CD14-positive monocyte (primary cell): ENCODE measurements at regions not wholly inside any gene's neighbourhood (a gene's known extent, or its start where the extent isn't known, plus 50 kb on each side); places are given as distances from the start of the nearest gene placed in this dataset.

Experiments used
- DNase-seq, 3 donors: peaks; one replicate each; pipeline ENCODE4 v3.0.0-alpha.2; 2011 to 2022
- H2AFZ ChIP-seq: 2 replicates; pipeline ENCODE4 v1.6.0; 2012; ENCODE audit warnings: mild to moderate bottlenecking, low read depth, low read length, inconsistent platforms; ENCODE audit not compliant: insufficient read depth, poor library complexity, severe bottlenecking
- H3K27ac ChIP-seq, 2 donors: 1 replicate in 1 of 2; 2 replicates in 1 of 2; pipeline ENCODE4 v1.5.1; 2012 to 2013; ENCODE audit warnings: low read length in 2 of 2, control low read depth in 1 of 2, inconsistent platforms in 1 of 2, low read depth in 1 of 2, mild to moderate bottlenecking in 1 of 2
- H3K27me3 ChIP-seq, 2 donors: one replicate each; pipeline versions ENCODE4 v1.6.0 to v1.6.1; 2011 to 2013; ENCODE audit warnings: low read length in 2 of 2; ENCODE audit not compliant: control insufficient read depth in 2 of 2, insufficient read depth in 2 of 2
- H3K36me3 ChIP-seq, 2 donors: replicated peaks in 1 of 2; 1 replicate in 1 of 2; 2 replicates in 1 of 2; pipeline versions ENCODE4 v1.5.1 to v1.6.1; 2012 to 2013; ENCODE audit warnings: low read length in 2 of 2, control low read depth in 1 of 2, inconsistent platforms in 1 of 2, mild to moderate bottlenecking in 1 of 2; ENCODE audit not compliant: insufficient read depth in 2 of 2, control insufficient read depth in 1 of 2
- H3K4me1 ChIP-seq, 2 donors: 1 replicate in 1 of 2; 2 replicates in 1 of 2; pipeline versions ENCODE4 v1.5.1 to v1.6.1; 2012 to 2013; ENCODE audit warnings: low read length in 2 of 2, control low read depth in 1 of 2, inconsistent platforms in 1 of 2, mild to moderate bottlenecking in 1 of 2, moderate library complexity in 1 of 2; ENCODE audit not compliant: insufficient read depth in 2 of 2, control insufficient read depth in 1 of 2
- H3K4me2 ChIP-seq: replicated peaks from 2 replicates; pipeline ENCODE3; 2012; ENCODE audit warnings: low read length, moderate library complexity, mild to moderate bottlenecking; ENCODE audit not compliant: poor library complexity, severe bottlenecking; ENCODE audit errors: extremely low read depth
- H3K4me3 ChIP-seq, 3 experiments: fragments of 200-600 bp in 1 of 3; sonication (generic) in 1 of 3; replicated peaks in 1 of 3; 1 replicate in 2 of 3; 2 replicates in 1 of 3; pipeline ENCODE4 v1.5.1; 2011 to 2013; ENCODE audit warnings: low read length in 3 of 3, mild to moderate bottlenecking in 3 of 3, control low read depth in 2 of 3, low read depth in 2 of 3, inconsistent platforms in 1 of 3, moderate library complexity in 1 of 3
- H3K79me2 ChIP-seq: 2 replicates; pipeline ENCODE4 v1.6.0; 2012; ENCODE audit warnings: mild to moderate bottlenecking, control low read depth, inconsistent platforms, low read length, moderate library complexity; ENCODE audit not compliant: insufficient read depth
- H3K9ac ChIP-seq: 2 replicates; pipeline ENCODE4 v1.6.0; 2017; ENCODE audit warnings: low read length, mild to moderate bottlenecking; ENCODE audit not compliant: insufficient read depth, poor library complexity, severe bottlenecking
- H3K9me3 ChIP-seq, 2 donors: replicated peaks in 1 of 2; 1 replicate in 1 of 2; 2 replicates in 1 of 2; pipeline versions ENCODE4 v1.5.1 to v1.6.1; 2012 to 2013; ENCODE audit warnings: low read length in 2 of 2, control low read depth in 1 of 2; ENCODE audit not compliant: control insufficient read depth in 1 of 2, insufficient read depth in 1 of 2
- H4K20me1 ChIP-seq: 2 replicates; pipeline ENCODE4 v1.6.0; 2012; ENCODE audit warnings: mild to moderate bottlenecking, low read length, control low read depth, moderate library complexity; ENCODE audit not compliant: insufficient read depth
- H3K27ac Mint-ChIP-seq, 7 donors: one replicate each; pipeline ENCODE4 v1.8.0; 2020; ENCODE audit warnings: mild to moderate bottlenecking in 7 of 7, mixed read lengths in 7 of 7, moderate library complexity in 6 of 7, inconsistent platforms in 2 of 7
- H3K27me3 Mint-ChIP-seq, 3 donors: one replicate each; pipeline ENCODE4 v1.8.0; 2021 to 2022; ENCODE audit warnings: low read depth in 3 of 3, mild to moderate bottlenecking in 3 of 3, mixed read lengths in 3 of 3, moderate library complexity in 3 of 3, inconsistent platforms in 1 of 3
- H3K36me3 Mint-ChIP-seq, 2 donors: one replicate each; pipeline ENCODE4 v1.8.0; 2020; ENCODE audit warnings: mixed read lengths in 2 of 2, inconsistent platforms in 1 of 2, mild to moderate bottlenecking in 1 of 2
- H3K4me1 Mint-ChIP-seq: one replicate; pipeline ENCODE4 v1.8.0; 2020; ENCODE audit warnings: mild to moderate bottlenecking, mixed read lengths
- H3K4me3 Mint-ChIP-seq, 2 donors: one replicate each; pipeline ENCODE4 v1.8.0; 2020; ENCODE audit warnings: mild to moderate bottlenecking in 2 of 2, mixed read lengths in 2 of 2, moderate library complexity in 1 of 2
- H3K9me3 Mint-ChIP-seq, 7 donors: one replicate each; pipeline ENCODE4 v1.8.0; 2020 to 2022; ENCODE audit warnings: mixed read lengths in 7 of 7, mild to moderate bottlenecking in 6 of 7, moderate library complexity in 6 of 7, inconsistent platforms in 2 of 7
- WGBS: methylation state at CpG from one replicate; pipeline ENCODE4 v1.1.5; 2013; ENCODE audit warnings: missing lambda C conversion rate; ENCODE audit not compliant: insufficient coverage; 5-methylcytosine and 5-hydroxymethylcytosine counted together
- intact Hi-C, 2 donors: fragments of 100-400 bp; cut with micrococcal nuclease; formaldehyde crosslinking; loops; one replicate each; pipeline versions ENCODE4 v1.15.0 to v1.15.1; 2023
- TF ChIP-seq, protein P1 (sequence below): fragments of 200-600 bp; IDR thresholded peaks from one replicate; pipeline ENCODE4 v1.8.0; 2022; ENCODE audit warnings: antibody characterized with exemption, mild to moderate bottlenecking

DNA sequence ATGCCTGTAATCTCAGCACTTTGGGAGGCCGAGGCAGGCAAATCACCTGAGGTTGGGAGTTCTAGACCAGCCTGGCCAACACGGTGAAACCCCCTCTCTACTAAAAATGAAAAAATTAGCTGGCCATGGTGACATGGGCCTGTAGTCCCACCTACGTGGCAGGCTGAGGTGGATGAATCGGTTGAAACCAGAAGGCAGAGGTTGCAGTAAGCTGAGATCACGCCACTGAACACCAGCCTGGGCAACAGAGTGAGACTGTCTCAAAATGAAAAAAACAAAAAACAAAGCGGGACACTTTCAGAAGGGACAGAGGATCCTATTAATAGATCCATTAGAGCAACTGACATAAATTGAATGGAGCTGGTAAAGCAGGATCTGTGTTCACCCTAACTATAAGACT is 89.6 kb upstream of the SGCD start:
- no peak overlapping the region for H3K4me3 Mint-ChIP-seq
- no peak for DNase-seq
- H3K4me1 Mint-ChIP-seq = no peaks in the 10 kb centered on the region
- Histone ChIP-seq H4K20me1 (no peaks in the 10 kb centered on the region), H3K27ac (no peak overlapping the region), H3K27me3 (no peaks in the 10 kb centered on the region), H3K9me3 (peaks cover 0 to 11% of the 10 kb centered on the region in 2 donors), H3K4me3 (no peak overlapping the region), H3K4me1 (no peaks in the 10 kb centered on the region), H3K79me2 (no peaks in the 10 kb centered on the region), H2AFZ (no peak overlapping the region), H3K36me3 (no peaks in the 10 kb centered on the region), H3K9ac (no peak overlapping the region), H3K4me2 (no peak overlapping the region)
- TF ChIP-seq, protein P1, sequence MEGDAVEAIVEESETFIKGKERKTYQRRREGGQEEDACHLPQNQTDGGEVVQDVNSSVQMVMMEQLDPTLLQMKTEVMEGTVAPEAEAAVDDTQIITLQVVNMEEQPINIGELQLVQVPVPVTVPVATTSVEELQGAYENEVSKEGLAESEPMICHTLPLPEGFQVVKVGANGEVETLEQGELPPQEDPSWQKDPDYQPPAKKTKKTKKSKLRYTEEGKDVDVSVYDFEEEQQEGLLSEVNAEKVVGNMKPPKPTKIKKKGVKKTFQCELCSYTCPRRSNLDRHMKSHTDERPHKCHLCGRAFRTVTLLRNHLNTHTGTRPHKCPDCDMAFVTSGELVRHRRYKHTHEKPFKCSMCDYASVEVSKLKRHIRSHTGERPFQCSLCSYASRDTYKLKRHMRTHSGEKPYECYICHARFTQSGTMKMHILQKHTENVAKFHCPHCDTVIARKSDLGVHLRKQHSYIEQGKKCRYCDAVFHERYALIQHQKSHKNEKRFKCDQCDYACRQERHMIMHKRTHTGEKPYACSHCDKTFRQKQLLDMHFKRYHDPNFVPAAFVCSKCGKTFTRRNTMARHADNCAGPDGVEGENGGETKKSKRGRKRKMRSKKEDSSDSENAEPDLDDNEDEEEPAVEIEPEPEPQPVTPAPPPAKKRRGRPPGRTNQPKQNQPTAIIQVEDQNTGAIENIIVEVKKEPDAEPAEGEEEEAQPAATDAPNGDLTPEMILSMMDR = no peak
- H3K36me3 Mint-ChIP-seq = no peaks in the 10 kb centered on the region
- peaks cover 0 to 3% (median 0%) of the 10 kb centered on the region in 3 donors for H3K27me3 Mint-ChIP-seq
- 79% methylated on average over 2 of the region's 6 CpGs for WGBS
- intact Hi-C loops = no loop called here
- H3K27ac Mint-ChIP-seq = no peak overlapping the region
- peaks cover 0 to 11% (median 2%) of the 10 kb centered on the region in 7 donors for H3K9me3 Mint-ChIP-seq

DNA sequence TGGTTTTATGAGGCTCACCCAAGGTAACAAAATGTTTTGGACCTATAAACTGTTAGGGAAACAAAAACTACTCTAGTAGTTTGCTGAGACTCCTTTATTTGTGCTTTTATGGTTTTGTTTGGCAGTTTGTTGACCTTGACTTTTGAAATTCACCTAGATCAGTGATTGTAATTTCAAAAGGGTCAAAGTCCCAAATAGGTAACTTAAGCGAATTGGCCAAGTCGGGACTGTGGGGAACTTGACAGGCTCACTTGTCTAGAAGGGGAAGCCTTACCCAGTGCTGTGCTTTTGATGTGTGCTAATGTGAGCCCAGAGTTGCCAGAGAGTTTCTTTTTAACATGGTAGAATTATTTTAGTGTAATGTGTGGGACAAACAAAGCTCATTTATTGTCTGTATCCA is 87.2 kb upstream of the SGCD start:
- no peak overlapping the region for H3K27ac ChIP-seq
- intact Hi-C loops = no loop called here
- H3K9ac ChIP-seq = no peak overlapping the region
- H3K4me1 ChIP-seq = no peaks in the 10 kb centered on the region
- no peaks in the 10 kb centered on the region for H4K20me1 ChIP-seq
- H3K27ac Mint-ChIP-seq = no peak overlapping the region
- H3K36me3 Mint-ChIP-seq = no peaks in the 10 kb centered on the region
- no peak overlapping the region for H3K4me3 ChIP-seq
- no peaks in the 10 kb centered on the region for H3K27me3 ChIP-seq
- H3K4me1 Mint-ChIP-seq = no peaks in the 10 kb centered on the region
- WGBS = 87% methylated on average over 2 of the region's 2 CpGs
- no peak overlapping the region for H3K4me2 ChIP-seq
- peaks cover 0 to 11% of the 10 kb centered on the region in 2 donors for H3K9me3 ChIP-seq
- no peaks in the 10 kb centered on the region for H3K79me2 ChIP-seq
- no peak overlapping the region for H2AFZ ChIP-seq
- H3K27me3 Mint-ChIP-seq = peaks cover 0 to 3% (median 0%) of the 10 kb centered on the region in 3 donors
- DNase-seq = no peak
- peaks cover 0 to 17% (median 2%) of the 10 kb centered on the region in 7 donors for H3K9me3 Mint-ChIP-seq
- H3K36me3 ChIP-seq = no peaks in the 10 kb centered on the region
- no peak overlapping the region for H3K4me3 Mint-ChIP-seq
- TF ChIP-seq, protein P1 = no peak
